Eye (tissue), 1 donor: ENCODE measurements at regions not wholly inside any gene's neighbourhood (a gene's known extent, or its start where the extent isn't known, plus 50 kb on each side); places are given as distances from the start of the nearest gene placed in this dataset.
"Not testable (repeated sequence)": the region's sequence is repeated elsewhere in the genome, so short reads cannot be mapped to it uniquely, and the experiment has no call there.

ENCODE experiments used
- DNase-seq: peaks from one replicate; pipeline ENCODE4 v3.0.0-alpha.2; 2015

GRCh38 chrX:25853002-25853479, 285.1 kb upstream of the MAGEB18 start:
- DNase-seq = no peak

- no peak for DNase-seq
Observed at GRCh38 chrX:25858273-25858880, 279.8 kb upstream of the MAGEB18 start.

GRCh38 chrX:25860322-25860721, 277.8 kb upstream of the MAGEB18 start:
- DNase-seq = no peak

- DNase-seq = no peak
Observed at GRCh38 chrX:25869761-25870160, 268.4 kb upstream of the MAGEB18 start.

- DNase-seq = no peak
Observed at GRCh38 chrX:25872786-25873185, 265.4 kb upstream of the MAGEB18 start.

- DNase-seq = peak; percentile 52
Observed at GRCh38 chrX:25873196-25873595, 264.9 kb upstream of the MAGEB18 start.

- DNase-seq = no peak
Observed at GRCh38 chrX:25878806-25879205, 259.3 kb upstream of the MAGEB18 start.

GRCh38 chrX:25882503-25882902, 255.6 kb upstream of the MAGEB18 start:
- DNase-seq = not testable (repeated sequence)

GRCh38 chrX:25897758-25898157, 240.4 kb upstream of the MAGEB18 start:
- DNase-seq = no peak

GRCh38 chrX:25905728-25906127, 232.4 kb upstream of the MAGEB18 start:
- DNase-seq = not testable (repeated sequence)

- DNase-seq = peak; percentile 3
Observed at GRCh38 chrX:25925946-25926345, 212.2 kb upstream of the MAGEB18 start.

GRCh38 chrX:25928316-25928715, 209.8 kb upstream of the MAGEB18 start:
- no peak for DNase-seq

- DNase-seq = no peak
Observed at GRCh38 chrX:25941087-25941486, 197.1 kb upstream of the MAGEB18 start.

GRCh38 chrX:25941559-25942250, 196.4 kb upstream of the MAGEB18 start:
- no peak for DNase-seq

- DNase-seq = peak; percentile 25
Observed at GRCh38 chrX:25968920-25969319, 169.2 kb upstream of the MAGEB18 start.

- peak; percentile 14 for DNase-seq
Observed at GRCh38 chrX:25976683-25977310, 161.3 kb upstream of the MAGEB18 start.

GRCh38 chrX:25998687-25999086, 139.5 kb upstream of the MAGEB18 start:
- DNase-seq = no peak

- no peak for DNase-seq
Observed at GRCh38 chrX:26007462-26007861, 130.7 kb upstream of the MAGEB18 start.

- DNase-seq = no peak
Observed at GRCh38 chrX:26008042-26008441, 130.1 kb upstream of the MAGEB18 start.

GRCh38 chrX:26008691-26009090, 129.5 kb upstream of the MAGEB18 start:
- no peak for DNase-seq

GRCh38 chrX:26019386-26019785, 118.8 kb upstream of the MAGEB18 start:
- DNase-seq = no peak

- no peak for DNase-seq
Observed at GRCh38 chrX:26026179-26026578, 112.0 kb upstream of the MAGEB18 start.

GRCh38 chrX:26032111-26032912, 105.8 kb upstream of the MAGEB18 start:
- peak; percentile 3 for DNase-seq
